ENCODE measurements at regions not wholly inside any gene's neighbourhood (a gene's known extent, or its start where the extent isn't known, plus 50 kb on each side); places are given as distances from the start of the nearest gene placed in this dataset.
"Not testable (repeated sequence)": the region's sequence is repeated elsewhere in the genome, so short reads cannot be mapped to it uniquely, and the experiment has no call there.

DNA sequence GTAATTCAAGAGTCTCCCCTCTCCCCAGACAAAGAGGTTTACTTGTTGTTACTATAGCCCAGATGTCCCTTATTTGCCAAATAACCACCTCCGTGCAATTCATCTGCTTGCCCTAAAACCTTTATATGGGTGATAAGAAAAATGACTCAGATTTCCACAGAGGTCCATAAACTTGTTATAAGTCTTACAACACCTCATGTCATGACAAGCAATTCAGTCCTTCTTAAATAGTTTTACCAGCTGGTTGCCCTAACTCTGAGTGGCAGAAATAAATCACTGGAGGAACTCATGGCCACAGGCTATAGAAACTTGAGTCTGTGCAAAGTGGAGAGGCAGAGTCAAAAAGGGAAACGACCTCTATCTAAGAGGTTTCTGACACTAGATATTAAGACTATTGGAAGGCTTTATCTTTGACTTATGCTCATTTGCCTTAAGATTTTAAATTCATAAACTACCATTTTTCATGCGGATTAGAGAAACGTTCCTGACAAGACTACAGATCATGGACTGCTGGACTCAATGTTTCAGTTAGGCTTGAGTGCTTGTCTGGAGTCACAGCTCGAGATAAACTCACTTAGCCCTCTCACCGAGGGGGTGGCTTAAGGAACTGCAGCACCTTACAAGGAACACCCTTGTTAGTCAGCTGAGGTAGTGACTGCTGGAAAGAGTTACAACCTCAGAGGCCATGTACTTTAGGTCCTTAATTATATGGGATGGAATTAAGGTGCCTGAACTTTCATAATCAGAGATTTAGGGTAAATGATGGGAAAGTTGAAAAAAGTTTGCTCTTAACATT, 662.5 kb upstream of the USP24 start:
- DNase-seq (ENCODE audit: low read depth, low spot score): no peak

DNA sequence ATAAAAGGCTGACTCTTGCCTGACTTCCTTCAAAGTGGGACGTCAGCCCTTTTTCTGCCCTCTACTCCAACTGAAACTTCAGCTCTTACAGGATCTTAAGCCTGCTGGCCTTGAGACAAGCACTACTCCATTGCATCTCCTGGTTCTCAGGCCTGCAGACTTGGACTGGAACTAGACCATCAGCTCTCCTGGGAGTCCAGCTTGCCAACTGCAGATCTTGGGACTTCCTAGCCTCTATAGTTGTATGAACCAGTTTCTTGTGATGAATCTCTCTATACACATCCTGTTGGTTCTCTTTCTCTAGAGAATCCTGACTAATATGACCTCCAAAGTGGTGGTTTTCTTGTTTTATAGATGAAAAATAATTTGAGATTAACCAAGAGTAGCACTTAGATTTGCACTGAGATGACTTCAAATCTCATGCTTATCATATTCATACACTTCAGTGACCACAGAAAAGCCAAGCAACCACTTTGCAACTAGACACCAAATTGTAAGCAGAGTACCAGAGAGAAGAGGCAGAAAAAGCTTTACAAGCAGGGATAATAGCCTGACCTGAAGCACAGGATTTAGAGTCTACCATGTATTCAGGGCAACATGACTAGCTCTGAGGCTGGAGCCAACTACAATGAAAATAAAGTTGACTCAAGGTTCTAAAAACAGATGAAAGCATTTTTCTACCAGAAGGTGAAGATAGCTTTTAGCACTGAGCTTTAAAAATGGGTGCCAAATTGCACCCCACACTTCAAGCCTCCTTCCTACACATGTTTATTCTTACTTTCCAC, 661.3 kb upstream of the USP24 start:
- no peak for DNase-seq (ENCODE audit: low read depth, low spot score)

DNA sequence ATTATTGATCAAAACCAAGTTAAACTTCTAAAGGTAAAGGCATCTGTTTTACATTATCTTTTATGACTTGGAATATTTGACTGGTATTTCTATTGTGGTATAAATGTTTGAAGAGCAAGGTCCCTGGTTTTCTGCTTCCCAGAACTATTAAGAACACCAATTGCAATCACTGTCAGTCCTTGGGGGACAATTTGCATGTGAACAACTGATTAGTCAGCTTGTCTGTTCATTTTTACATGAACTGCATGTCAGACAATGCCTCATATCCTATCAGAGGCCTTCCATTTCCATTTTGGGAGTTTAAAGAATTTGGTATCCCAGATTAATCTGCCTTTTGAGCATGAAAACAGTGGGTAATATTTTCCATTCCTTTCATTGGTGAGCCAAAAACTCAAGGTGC, 654.9 kb upstream of the USP24 start:
- no peak for DNase-seq (ENCODE audit: low read depth, low spot score)

DNA sequence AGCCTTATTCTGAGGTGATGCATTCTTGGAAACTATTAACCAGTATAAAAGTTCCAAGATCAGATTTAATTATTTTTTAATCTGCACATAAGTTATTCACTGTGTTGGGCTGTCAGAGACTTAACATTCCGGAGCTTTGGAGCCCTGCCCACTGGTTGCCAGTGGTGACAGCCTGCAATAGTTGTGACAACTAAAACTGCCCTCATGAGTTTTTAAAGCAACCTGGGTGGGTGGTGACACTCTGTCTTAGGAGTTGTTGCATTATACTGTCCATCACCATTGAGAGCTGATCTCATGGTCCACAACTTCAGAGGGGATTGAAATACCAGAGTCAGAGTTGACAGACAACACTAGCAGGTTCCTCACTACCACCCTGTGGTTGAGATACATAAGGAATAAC, 653.9 kb upstream of the USP24 start:
- DNase-seq (ENCODE audit: low read depth, low spot score): peak; percentile 82

DNA sequence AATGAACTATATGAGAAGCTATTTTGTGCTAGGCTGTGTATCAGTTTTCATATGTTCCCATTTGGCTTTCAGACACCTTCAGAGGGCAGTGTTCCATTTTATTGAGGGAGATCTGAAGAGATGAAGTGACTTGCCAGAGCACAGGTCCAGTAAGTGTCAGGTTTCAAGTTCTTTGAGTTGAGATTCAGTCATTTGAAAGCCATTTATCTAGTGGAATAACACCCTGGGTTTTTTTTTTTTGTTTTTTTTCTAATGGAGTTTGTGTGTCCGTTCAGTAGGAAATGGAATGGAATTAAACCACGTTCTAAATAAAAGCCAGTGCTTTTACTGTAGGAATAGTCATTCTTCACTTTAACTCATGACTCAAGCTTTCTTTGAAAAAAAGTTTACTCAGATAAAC, 652.9 kb upstream of the USP24 start:
- DNase-seq (ENCODE audit: low read depth, low spot score): peak; percentile 58

DNA sequence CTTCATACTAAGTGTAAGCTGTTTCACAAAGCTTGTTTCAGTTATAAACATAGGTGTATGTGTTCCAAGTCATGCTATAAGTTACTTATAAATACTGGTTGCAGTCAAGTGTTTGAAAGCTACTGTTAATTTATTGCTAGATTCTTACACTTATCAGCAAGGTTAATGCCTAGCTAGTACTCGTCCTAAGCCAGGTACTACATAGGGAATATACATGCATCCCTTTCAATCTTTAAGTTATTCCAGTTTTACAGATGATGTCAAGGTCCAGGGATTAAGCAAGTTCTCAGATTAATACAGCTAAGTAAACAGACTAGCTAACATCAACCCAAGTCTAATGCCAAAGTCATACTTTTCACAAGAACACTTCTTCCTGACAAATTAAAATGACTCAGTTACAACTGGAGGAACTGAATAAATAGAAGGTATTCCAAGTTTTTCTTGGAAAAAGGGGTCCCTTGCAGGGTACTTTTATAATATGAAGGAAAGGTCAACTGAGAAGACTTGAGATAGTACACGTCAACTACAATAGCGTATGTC, 652.2 kb upstream of the USP24 start:
- DNase-seq (ENCODE audit: low read depth, low spot score): no peak

DNA sequence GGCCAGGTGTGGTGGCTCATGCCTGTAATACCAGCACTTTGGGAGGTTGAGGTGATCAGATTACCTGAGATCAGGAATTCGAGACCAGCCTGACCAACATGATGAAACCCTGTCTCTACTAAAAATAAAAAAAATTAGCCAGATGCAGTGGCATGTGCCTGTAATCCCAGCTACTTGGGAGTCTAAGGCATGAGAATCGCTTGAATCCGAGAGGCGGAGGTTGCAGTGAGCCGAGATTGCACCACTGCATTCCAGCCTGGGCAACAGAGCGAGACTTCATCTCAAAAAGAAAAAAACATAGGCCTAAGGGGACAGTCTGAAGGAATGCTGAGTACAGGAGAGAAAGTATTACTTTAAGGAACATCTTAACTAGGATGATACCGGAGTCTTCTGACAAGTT, 650.6 kb upstream of the USP24 start:
- not testable (repeated sequence) for DNase-seq (ENCODE audit: low read depth, low spot score)

DNA sequence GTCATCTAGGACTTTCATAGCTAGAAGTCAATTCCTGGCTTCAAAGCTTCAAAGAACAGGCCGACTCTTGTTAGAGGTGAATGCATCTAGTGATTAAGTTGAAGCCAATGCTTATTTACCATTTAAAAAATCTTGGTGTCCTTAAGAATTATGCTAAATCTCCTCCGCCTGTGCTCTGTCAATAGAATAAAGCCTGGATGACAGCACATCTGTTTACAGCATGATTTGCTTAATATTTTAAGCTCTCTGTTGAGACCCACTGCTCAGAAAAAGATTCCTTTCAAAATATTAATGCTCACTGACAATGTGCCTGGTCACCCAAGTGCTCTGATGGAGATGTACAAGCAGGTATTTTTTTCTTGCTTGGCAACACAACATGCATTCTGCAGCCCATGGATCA, 649.1 kb upstream of the USP24 start:
- DNase-seq (ENCODE audit: low read depth, low spot score): no peak

DNA sequence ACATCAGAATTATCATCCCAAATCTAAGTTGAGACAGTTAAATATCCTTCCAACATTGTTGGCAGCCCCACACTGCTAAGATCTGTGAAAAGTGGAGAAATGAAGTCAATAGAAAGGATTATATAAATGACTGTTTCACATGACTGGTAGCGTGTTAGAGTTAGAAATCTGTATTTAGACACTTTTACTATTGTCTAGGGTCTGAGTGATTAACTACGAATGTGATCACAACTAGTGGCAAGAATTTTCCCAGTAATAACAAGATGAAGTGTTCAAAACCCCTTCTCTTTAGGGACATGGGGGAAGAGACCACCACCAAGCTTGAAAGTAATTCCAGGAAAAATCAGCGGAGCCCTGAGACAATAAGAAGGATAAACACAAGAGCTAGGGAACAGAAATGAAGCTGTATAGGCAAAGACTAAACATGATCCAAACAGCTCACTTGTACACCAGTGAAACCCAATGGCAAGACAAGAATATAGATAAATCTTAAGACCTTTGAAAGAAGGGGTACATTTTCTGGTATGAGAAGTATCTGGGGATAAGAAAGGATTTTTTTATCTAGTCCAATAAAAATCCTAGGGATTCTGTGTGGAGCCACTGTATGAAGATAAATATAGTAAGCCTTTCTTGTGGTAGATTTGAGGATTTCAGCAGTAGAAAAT, 646.6 kb upstream of the USP24 start:
- DNase-seq (ENCODE audit: low read depth, low spot score): no peak

DNA sequence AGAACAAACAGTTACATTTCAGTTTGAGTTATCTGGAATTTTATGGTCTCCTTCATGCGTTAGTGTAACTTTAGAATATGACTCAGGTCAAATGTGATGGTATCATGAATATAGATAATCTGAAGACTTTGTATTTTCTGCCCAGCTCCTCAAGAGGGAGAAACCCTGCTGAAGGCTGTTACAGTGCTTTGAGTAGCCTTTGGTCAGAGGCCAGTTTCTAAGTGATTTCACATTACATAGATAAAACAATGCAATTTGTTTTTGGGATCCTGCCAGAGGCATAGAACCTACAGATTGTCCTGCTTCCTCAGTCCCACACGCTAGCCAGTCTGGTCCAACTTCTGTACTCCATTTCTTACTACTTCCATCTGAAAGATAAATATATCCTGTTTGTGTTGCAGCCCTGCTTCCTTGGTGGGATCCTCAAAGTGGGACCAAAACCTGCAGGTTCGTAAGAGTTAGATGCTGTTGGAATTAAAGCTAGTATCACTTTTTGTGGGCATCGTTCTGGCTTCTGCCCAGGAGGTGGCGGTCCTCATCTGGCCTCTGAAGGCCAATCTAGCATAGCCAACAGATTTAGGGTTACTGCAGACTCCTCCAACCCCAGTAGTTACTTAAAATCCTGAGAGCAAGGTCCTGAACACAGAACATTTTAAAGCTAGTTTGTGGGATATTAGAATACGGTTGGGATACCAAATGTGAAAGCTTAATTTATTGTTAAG, 645.8 kb upstream of the USP24 start:
- no peak for DNase-seq (ENCODE audit: low read depth, low spot score)

DNA sequence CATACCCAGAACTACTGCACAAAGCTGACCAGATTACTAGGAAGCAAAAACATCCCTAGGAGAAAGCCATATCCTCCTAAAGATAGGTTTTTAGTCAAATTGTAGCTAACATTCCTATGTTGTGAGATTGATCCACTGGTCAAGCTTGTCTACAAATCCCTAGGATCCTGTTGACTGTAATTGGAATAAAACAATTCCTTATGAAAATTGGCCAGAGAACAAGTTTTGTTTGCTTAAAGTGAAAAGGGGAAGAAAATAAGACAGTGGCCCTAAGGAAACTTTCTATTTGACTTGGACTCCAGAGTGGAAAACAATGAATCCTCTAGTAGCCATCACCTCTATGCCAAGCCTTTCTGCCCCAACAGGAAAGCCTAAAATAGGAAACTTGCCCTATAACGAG, 645.2 kb upstream of the USP24 start:
- DNase-seq (ENCODE audit: low read depth, low spot score): no peak

DNA sequence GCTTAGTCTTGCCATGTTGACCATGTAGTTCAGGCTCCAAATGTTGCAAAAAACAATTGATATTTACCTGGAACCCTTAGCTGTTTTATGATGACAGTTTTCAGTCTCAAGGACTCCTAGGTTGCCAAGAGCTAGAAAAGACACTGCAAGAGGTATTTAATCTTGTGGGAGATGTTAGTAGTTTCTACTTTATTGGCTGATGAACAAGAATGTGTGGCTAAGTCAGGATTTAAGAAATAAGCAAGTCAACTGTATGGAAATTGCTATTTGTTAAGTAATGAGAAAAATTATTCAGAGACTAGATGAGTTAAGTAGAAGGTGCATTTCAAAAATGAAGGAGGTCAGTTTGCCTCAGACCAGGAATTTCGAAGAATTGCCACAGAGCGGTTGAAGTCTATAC, 639.7 kb upstream of the USP24 start:
- DNase-seq (ENCODE audit: low read depth, low spot score): peak; percentile 66

DNA sequence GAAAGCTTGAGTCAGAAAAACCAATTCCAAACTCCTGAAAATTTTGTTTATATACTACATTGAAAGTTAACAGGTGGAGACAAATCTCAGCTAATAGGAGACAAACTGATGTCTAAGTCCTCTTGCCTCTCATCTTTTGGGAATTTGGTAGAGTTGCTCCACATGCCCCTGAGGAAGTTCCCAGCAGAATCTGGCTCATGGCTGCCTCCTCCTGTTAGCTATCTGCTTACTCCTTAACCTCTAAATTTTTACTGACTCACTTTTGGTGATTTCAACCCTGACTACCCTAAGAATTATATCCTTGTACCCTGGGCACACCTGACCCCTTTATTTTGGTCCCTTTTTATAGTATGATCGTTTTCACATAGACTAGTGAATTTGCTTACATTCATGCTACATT, 633.7 kb upstream of the USP24 start:
- DNase-seq (ENCODE audit: low read depth, low spot score): peak; percentile 11

DNA sequence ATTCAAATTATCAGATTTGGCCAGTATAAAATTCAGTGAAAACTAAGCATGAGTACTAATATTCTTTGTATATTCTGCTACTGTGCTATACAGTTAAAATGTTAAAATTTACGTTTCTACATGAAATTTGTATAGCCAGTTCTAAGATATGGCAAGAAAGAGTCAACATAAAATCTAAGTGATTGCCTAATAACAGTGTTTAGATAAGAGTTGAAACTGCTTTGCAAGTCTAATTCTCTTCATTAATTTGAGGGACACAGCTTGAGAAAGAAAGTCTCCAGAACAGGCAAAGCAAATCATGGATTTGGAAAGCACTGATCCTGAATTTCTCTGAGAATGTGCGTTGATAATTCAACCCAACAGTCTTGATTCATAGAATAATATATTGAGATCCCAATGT, 630.9 kb upstream of the USP24 start:
- no peak for DNase-seq (ENCODE audit: low read depth, low spot score)

DNA sequence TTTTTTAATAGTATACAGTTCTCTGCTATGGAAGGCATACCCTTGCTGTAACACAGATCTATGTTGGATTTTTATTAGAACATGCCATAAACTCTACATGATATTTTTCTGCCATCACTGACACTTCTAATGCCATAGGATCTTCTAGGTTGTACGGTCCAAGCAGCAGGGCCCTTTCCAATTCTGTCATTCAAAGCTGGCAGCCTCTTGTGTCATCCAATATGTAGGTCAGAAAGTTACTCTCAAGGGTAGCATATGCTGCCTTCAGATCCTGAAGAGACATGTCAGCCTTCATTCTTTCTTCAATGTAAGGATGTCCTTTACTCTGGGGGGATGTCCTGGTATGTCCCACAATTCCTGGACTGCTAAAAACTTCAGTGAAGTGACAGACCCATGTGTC, 629.2 kb upstream of the USP24 start:
- no peak for DNase-seq (ENCODE audit: low read depth, low spot score)

DNA sequence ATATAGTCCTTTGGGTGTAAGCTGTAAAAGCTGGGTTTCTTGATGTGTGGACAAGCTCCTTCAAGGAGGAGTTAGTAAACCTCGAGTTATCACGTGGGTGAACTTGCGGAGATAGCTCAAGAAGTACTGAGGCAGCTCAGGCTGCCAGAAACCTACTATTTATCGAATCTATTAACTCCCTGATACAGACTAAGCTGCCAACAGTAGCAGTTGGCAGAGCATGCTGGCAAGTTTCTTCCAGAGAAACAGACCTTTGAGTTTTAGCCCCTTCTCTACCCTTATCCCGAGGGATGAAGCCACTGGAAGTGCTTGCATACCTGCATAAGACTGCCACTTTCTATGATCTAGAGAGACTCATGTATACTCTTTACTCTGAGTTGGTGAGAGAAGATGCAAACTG, 624.5 kb upstream of the USP24 start:
- no peak for DNase-seq (ENCODE audit: low read depth, low spot score)

DNA sequence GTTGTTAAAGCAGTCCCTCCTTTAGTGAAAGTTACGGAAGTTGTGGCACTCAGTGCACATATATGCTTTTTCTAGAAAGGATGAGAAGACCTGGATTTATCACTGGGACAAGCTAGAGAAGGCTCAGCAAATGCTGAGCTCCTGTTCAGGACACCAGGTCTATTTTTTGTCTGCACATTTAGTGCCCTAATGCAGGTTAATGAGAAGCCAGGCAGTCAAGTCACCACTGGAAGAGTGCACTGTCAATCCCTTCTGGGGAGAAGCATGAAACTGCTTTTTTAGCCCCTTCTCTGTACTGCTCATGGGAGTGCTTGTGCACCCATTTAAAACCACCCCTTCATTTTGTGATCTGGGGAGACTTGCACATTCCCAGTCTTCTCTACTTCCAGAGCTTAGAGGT, 624.1 kb upstream of the USP24 start:
- DNase-seq (ENCODE audit: low read depth, low spot score): no peak

DNA sequence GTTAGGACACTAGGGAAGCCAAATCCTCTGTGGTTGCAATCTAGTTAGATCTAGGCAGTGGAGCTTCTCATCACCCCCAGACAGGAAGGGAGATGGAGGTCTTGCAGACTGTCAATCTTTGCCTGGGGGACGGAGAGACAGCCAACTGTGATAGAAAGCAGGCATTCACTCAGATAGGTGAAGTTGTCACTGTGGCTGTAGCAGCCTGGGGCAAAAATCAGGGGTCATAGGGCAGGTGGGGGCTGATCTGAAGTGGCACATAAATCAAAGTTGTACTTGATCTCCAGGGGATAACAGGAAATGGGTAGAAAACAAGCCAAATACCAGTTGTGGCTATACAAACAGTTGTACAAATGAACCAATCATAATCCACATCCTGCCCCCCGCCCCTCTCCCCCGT, 620.9 kb upstream of the USP24 start:
- DNase-seq (ENCODE audit: low read depth, low spot score): no peak

DNA sequence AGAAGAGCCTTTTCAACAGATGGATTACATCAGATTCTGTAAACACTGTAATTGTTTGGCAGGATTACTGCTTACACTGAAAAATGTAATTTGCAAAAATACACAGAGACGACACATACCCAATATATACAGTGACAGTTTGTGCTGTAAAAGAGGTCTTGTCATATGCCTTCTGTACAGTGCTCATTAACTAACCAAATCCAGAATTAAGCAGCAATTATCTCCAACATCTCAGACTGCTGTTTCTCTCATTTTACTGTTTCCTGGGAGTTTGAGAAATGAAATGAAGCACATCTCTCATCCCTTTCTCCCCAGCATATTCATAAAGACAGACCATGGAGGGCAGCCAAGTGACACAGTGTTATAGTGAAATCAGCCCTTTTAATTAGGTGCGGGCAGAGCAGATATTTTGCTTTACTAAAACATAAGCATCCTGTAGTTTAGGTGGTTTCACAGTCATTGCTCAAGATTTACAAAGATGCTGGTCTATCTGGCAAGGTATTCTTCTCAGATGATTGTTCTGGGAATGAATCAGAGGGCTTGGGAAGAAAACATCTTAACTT, 618.4 kb upstream of the USP24 start:
- peak; percentile 54 for DNase-seq (ENCODE audit: low read depth, low spot score)

DNA sequence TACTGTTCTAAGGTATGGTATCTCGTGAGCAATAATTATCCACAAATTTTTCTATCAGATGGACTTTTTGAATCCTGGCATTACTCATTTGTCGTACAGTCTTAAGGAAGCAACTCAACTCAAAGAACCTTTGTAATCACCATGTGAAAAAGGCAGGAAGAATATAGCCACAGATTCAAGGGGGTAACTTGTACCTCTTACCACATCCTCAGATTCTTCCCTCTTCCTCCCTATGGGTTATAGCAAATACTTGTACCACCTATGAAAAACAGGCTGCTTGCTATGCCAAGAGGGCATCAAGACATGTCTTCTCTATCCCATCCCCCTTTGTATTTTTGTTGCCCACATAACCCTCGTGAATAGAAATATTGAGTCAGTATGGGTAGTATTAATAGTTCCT, 616.6 kb upstream of the USP24 start:
- no peak for DNase-seq (ENCODE audit: low read depth, low spot score)

DNA sequence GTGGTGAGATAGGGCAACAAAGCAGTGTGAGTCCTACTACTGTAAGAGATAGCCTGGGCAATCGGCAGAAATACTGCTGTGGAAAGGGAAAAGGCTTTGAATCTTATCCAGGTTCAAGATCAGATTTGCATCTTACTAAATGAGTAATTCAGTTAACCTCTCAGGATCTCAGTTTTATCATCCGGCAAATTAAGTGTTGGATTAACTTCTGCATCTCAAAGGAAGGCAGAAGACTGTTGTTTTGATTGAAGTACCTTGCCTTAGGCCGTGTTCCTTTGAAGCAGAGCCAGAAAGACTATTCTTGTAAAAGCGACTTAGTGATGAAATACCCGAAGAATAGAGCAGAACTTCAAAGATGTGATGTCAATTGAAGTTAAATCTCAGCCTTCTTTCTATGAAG, 612.9 kb upstream of the USP24 start:
- DNase-seq (ENCODE audit: low read depth, low spot score): no peak

All from astrocyte of the hippocampus (primary cell).